ENCODE measurements at regions not wholly inside any gene's neighbourhood (a gene's known extent, or its start where the extent isn't known, plus 50 kb on each side); places are given as distances from the start of the nearest gene placed in this dataset.
"Not testable (repeated sequence)": the region's sequence is repeated elsewhere in the genome, so short reads cannot be mapped to it uniquely, and the experiment has no call there.

DNA sequence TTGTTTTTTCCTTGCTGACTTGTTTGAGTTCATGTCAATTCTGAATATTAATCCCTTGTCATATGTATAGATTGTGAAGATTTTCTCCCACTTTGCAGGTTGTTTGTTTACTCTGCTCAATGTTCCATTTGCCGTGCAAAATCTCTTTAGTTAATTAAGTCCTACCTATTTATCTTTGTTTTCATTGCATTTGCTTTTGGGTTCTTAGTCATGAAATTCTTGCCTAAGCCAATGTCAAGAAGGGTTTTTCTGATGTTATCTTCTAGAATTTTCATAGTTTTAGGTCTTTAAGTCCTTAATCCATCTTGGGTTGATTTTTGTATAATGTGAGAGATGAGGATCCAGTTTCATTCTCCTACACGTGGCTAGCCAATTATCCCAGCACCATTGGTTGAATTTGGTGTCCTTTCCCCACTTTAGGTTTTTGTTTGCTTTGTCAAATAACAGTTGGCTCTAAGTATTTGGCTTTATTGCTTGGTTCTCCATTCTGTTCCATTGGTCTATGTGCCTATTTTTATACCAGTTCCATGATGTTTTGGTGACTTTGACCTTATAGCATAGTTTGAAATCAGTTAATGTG lies 163.1 kb upstream of the PGR start:
- no peak for FAIRE-seq

DNA sequence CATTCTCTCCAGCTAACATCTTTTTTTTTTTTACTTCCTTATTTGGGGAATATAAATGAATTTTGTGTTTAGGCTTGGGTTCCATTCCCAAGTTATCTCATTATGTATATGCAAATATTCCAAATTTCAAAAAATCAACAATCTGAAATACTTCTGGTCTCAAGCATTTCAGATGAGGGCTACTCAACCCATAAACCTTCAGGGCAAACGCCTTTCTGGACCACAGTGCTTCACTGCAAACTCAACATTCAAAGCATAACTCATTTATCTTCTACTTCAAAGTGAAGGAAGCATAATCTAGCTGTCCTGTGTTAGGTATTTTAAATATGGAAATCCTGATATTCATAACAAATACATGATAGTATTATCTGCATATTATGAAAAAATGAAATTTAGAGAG lies 161.7 kb upstream of the PGR start:
- FAIRE-seq: no peak

DNA sequence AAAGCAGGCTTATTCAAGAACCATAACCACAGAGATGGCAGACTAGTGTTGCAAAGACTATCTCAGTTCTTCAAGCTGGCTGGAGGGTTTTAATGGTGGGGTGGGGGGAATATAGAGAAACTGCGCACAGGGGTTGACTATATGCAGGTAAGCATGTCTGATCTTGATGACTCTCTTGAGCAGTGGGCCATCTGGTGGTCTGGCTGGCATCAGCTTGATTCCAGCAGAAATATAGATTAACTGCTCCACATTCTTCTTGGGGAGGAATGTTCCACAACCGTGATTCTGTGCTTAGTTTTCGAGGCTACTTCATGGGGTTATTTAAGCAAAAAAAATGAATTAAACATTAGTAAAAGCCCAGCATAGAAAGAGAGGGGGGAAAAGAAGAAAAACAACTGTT lies 158.8 kb upstream of the PGR start:
- no peak for FAIRE-seq

DNA sequence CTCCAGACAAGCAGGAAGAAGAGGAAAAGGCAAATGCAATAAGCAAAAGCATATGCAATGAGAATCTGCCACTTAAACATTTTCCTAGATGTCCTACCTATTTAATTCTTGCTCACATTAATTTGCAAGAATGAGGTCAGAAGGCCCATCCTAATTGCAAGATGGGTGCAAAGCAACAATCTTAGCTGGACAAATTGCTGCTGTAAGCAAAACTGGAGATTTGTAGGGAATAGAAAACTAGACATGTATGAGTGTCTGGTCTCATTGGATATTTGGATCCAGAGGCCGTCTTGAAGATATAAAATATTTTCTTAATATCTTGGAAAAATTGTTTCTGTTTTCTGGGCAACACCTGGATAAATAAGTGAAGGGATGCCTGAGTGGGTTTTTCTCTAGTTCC lies 150.1 kb upstream of the PGR start:
- FAIRE-seq: no peak

DNA sequence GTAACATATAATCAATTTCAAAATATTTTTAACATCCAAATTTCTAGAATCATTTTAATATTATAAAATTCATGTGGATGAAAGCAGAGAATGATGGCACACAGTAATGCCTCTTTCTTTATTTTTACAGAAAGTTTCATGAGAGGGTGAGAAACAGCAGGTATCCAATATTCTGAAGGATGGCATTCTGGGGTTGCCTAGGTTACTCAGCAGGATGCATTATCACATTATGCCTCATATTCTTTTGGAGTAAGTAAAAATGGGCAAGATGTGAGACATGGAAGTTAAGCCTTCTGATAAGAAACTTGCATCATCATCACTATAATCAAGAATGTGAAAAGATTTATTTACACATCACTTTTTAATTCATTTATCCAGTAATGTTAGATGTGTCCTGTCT lies 148.7 kb upstream of the PGR start:
- no peak for FAIRE-seq

DNA sequence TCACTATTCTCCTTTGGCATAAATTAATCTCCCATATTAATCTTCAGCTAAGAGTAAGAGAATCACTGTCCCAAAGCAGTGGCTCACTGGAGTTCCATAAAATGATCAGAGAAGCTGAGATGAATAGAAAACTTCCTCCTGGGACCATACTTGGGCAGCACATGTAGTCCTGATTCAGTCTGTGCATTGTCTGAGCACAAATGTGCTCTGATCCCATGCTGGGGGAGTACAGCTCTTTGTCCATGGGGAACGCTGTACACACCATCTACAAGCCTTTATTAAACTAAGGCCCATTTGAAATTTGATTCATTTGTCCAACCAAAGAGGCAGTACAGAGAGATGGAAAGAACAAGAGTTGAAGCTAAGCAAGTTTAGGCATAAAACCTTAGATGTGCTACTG lies 147.4 kb upstream of the PGR start:
- no peak for FAIRE-seq

DNA sequence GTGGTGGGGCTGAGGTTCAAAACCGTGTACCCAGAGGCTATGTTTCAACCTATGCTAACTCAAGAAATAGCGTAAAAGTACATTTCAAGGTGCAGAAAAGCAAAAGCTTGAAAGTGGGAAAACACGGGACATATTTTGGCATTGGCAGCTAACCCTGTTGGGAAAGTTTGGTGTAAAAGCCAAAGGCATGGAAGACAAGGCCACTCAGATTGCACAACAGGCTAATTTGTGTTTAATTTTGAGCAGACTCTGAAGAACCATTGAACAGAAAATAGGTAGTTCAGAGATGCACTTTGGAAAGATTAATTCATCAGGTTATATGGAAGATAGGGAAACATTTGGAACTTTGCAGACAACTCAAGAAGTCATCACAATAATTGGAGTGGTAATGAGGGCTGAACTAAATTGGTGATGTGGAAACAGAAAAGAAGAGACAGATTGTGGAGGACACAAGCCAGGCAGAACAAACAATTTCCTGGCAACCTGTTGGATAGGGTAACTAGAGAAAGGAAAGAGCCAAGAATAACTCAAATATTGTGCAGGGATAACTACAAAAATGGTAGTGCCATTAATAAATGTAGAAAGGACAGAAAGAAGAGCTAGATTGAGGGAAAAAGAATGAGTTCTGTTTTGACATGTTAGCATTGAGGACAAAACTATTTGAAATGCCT lies 140.5 kb upstream of the PGR start:
- FAIRE-seq: no peak

DNA sequence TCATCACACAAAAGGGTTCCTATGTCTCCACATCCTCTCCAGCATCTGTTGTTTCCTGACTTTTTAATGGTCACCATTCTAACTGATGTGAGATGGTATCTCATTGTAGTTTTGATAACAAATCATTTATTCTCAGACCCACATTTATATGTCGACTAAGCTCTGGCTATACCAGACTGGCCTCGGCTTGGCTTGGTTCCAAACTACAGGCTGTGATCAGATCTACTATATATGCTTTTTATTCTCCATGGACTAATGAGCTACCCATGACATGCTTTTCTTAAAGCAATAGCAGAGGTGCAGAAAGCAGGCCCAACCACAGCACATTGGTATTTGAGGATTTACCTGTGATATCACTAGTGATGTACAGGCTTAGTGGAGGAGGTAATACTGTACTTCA lies 139.8 kb upstream of the PGR start:
- FAIRE-seq: no peak

DNA sequence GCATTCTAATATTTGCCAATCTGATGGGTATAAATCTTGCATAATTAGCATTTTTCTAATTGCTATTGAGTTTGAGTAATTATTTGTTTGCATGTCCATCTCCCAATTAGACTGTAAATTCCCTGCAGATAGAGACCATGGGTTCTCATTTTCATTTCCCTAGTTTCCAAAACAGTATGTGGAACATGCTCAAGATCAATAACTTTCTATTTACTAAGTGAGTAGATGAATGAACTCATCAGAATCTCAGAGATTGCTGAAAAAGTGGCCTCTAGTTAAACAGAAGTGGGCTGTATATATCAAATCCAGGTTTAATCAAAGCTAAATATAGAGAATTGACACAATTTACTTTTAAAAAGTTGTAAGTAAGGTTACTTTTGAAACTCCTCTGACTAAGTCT lies 138.0 kb upstream of the PGR start:
- FAIRE-seq: no peak

DNA sequence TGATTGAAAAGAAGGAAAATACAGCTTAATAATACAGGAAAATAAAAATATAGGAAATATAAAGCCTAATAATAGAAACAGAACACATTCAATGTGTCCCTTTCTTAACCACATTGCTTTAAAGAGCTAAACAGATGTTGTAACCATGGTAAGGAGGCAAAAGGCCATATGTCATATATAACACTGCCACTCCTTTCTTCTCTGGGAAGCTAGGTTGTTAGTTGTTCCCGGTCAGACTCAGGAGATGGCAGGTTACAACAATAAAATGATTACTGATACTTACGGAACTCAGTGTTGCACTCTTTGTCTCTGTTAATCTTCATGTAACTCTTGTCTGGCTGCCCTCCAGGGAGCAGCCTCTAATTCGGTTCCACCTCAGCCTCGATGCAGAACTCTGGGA lies 134.7 kb upstream of the PGR start:
- no peak for FAIRE-seq

DNA sequence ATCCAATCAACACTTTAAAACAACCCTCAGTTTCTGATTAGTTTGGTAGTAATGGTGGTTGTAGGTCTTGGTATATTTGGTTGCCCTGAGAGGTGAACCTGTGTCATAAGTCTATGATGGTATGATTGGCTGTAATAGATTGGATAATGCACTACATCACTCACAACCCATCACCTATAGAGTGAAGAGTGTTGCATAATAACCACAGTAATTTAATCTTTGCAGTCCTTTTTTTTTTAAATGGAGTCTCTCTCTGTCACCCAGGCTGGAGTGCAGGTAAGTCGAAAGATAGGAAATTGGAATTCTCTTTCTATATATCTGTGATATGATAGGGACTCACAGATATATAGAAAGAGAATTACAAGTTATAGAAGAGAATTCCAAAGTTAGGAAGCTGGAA lies 133.4 kb upstream of the PGR start:
- no peak for FAIRE-seq

DNA sequence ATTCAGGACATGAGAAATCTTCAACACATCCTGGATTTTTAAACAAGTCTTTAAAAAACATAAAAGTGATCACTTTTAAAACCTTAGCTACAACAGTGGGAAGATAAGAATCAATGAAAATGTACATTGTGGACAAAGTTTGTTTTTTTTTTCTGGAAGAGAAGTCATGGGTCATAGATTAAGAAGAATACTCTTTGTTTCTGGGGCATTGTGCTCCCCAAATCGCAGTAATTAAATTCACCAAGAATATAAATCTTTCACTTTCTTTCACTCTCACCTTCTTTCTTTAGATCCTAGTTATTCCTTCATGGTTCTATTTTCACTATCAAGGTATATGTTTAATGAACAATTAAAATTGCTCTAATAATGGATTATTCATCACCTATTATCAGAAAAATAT lies 132.6 kb upstream of the PGR start:
- no peak for FAIRE-seq

DNA sequence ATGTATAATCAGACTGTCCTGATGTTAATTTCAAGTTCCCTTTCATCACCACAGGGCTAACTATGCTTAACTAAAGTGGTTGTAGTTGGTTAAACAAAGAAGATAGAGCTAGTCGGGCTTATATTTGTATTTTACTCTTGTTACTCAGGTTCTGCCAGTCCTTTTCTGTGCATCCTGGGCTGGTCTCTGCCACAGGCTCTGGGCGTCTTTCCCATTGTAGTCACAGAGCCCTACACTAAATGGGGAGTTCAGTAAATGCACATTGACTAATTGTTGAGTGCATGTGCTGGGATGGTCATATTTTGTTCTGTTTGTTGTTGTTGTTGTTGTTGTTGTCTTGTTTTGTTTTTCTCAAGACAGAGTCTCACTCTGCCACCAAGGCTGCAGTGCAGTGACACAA lies 125.4 kb upstream of the PGR start:
- FAIRE-seq: no peak

DNA sequence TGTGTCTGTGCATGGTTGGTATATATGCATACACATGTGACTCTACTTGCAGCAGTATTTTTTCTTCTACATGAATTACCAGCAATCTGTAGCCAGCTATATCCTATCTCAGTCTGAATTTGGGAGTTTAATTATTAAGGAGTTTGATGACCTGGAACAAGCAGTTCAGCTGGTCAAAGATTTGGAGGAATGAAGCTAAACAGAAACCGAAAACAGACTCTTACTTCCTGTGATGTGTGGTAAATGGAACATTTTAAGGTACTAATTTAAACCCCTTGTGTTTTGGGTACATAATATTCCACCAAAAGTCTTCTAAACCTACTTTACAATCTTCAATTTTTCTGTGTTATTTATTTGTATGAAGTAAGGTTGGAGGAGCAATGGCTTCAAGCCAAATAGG lies 124.4 kb upstream of the PGR start:
- no peak for FAIRE-seq

DNA sequence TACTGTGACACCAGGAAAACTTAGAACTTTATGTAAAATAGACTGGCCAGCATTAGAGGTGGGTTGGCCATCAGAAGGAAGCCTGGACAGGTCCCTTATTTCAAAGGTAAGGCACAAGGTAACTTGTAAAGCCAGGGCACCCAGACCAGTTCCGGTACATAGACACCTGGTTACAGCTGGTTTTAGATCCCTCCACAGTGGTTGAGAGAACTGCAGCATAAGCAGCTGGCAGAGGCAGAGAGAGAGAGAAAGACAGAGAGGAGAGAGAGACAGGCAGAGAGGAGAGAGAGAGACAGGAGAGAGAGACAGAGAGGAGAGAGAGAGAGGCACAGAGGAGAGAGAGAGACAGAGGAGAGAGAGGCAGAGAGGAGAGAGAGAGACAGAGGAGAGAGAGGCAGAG lies 116.0 kb upstream of the PGR start:
- not testable (repeated sequence) for FAIRE-seq

DNA sequence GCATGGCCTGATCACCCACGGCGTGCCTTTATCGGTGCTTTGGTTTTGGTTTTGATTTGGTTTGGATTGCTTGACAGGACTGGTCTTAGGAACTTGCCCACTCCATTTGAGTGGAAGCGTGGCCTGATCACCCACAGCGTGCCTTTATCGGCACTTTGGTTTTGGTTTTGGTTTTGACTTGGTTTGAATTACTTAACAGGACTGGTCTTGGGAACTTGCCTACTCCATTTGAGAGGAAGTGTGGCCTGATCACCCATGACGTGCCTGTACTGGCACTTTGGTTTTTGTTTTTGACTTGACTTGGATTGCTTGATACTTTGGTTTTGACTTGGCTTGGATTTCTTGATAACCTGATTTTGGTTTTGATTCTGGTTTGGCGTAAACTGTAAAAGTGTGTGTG lies 115.5 kb upstream of the PGR start:
- not testable (repeated sequence) for FAIRE-seq

DNA sequence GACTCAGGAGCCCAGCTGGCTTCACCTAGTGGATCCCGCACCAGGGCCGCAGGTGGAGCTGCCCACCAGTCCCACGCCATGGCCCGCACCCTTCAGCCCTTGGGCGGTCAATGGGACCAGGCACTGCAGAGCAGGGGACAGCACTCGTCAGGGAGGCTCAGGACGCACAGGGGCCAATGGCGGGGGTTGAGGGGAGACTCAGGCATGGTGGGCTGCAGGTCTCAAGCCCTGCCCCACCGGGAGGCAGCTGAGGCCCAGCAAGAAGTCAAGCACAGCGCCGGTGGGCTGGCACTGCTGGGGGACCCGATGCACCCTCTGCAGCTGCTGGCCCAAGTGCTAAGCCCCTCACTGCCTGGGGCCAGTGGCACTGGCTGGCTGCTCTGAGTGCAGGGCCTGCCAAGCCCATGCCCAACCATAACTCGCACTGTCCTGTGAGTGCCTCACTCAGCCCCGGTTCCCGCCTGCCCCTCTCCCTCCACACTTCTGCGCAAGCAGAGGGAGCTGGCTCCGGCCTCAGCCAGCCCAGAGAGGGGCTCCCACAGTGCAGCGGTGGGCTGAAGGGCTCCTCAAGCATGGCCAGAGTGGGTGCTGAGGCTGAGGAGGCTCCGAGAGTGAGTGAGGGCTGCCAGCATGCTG lies 111.7 kb upstream of the PGR start:
- FAIRE-seq: no peak

DNA sequence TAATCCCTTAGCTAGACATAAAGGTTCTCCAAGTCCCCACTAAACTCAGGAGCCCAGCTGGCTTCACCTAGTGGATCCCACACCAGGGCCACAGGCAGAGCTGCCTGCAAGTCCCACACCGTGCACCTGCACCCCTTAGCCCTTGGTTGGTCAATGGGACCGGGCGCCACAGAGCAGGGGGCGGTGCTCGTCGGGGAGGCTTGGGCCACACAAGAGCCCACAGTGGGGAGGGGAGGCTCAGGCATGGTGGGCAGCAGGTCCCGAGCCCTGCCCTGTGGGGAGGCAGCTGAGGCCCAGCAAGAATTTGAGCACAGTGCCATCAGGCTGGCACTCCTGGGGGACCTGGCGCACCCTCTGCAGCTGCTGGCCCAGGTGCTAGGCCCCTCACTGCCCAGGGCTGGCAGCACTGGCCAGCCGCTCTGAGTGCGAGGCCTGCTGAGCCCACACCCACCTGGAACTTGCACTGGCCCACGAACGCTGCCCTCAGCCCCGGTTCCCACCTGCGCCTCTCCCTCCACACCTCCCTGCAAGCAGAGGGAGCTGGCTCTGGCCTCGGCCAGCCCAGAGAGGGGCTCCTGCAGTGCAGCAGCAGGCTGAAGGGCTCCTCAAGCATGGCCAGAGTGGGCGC lies 101.7 kb upstream of the PGR start:
- FAIRE-seq: not testable (repeated sequence)

DNA sequence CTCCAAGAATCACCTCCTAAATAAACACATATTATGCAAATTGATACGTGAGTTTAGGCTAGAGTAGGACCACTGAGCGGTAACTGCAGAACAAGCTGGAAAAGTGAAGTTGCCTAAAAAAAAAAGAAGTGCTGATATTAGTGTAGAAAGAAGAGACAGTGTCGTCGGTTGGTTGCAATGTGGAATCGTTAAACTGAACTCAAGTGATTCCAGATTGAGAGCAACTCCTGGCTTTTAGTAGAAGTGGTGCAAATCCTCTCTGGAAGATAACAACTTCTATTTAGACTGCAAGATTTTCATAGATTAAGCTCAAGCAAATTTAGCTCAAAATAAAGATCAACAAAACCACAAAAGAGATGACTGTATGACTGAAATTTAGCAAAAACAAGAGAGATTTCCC lies 97.0 kb upstream of the PGR start:
- FAIRE-seq: no peak

DNA sequence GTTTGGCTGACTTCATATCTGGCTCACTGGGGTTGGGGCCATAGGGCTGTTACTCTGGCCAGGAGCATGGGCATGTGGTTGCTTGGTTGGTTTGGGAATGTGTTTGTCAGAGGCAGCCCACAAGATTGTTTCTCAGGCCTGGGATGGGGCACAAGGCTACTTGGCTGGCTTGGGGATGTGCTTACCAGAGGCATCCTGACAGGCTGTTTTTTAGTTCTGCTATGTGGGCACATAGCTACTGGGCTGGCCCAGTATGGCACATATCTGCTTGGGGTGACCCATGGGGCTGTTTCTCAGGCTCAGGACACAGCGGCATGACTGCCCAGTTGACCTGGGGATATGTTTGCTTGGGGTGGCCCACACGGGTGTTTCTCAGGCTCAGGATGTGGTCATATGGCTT lies 94.6 kb upstream of the PGR start:
- FAIRE-seq: no peak

DNA sequence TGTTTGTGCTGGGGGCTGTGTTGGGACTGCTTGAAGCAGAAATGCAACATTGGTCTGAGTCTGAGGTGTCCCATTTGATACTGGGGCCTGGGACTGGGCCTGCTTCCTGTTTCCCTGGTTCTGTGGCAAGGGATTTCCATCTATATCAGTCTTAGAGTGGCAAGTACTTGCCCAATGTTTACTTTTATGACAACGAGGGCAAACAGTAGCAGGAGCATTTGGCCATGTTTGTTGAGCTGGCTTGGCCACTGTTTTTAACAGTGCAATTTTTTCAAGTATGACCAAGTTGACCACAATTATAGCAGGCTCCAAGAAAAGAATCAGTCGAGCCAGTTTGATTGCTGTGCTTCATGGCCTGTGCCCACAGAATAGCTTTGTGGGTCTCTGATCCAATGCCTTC lies 88.5 kb upstream of the PGR start:
- not testable (repeated sequence) for FAIRE-seq

DNA sequence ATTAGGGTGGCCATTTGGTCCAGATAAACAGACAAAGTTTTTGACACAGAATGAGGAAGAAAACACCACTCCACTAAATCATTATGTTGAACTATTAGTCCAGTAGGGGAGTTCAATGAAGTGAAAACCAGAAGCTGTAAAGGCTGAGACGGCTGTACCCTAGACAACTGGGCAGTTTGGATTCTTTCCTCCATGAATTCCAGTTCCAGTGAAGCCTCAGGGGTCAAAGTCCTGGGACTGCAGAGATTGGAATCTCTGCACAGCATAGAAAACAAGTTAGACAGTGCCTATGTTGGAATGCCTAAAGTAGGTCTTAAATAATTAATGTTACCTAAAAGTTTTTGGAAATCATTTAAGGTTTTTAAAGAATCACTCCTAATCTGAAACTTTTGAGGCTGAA lies 86.5 kb upstream of the PGR start:
- not testable (repeated sequence) for FAIRE-seq

DNA sequence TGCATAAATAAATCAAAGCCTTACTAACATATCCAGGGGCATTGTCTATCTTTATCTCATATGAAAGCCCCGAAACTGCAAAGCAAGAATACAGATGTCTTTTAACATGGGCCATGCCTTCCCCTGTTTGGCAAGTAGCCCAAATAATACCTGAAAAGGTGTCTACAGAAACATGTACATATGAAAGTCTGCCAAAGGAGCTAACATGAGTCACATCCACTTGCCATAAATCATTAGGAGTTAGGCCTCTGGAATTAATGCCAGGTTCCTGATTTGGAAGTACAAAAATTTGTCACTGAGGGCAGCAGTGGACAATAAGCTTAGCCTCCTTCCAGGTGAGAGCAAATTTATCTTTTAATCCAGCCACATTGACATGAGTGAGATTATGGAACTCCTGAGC lies 85.5 kb upstream of the PGR start:
- no peak for FAIRE-seq

DNA sequence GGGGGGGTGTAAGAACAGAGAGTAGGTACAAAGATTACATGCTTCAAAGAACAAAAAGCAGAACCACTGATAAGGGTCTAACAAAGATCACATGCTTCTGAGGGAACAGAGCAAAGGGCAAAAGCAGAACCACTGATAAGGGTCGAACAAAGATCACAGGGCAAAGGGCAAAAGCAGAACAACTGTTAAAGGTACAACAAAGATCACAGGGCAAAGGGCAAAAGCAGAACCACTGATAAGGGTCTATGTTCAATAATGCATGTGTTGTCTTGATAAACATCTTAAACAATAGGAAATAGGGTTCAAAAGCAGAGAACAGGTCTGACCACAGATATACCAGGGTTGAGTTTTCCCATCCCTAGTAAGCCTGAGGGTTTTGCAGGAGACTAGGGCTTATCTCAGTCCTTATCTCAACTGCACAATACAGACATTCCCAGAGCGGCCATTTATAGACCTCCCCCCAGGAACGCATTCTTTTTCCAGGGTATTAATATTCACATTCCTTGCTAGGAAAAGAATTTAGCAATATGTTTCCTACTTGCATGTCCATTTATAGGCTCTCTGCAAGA lies 81.9 kb upstream of the PGR start:
- FAIRE-seq: no peak

Data from TTC549 (cell line).